H1 (cell line): ENCODE measurements at regions not wholly inside any gene's neighbourhood (a gene's known extent, or its start where the extent isn't known, plus 50 kb on each side); places are given as distances from the start of the nearest gene placed in this dataset.

ENCODE experiments used
- CTCF ChIA-PET: fragments of 300-600 bp; sonication (Branson Sonifier 250); formaldehyde crosslinking; loops from one replicate; lab custom pipeline; 2021; ENCODE audit not compliant: partially characterized antibody; lab: Charles Lee
- POLR2A ChIA-PET: fragments of 300-600 bp; sonication (Branson Sonifier 250); formaldehyde crosslinking; loops from one replicate; lab custom pipeline; 2021; ENCODE audit warnings: inconsistent platforms; ENCODE audit not compliant: partially characterized antibody; lab: Charles Lee
- DNase-seq, 2 experiments: peaks; one replicate each; pipeline versions ENCODE4 v3.0.0 to v3.0.0-alpha.2; 2010 to 2022; ENCODE audit warnings: low spot score in 2 of 2, low read depth in 1 of 2, mixed read lengths in 1 of 2
- FAIRE-seq: peaks from 2 replicates; lab custom pipeline; 2011; peaks lifted over from hg19 to GRCh38; lab: Jason Lieb, UNC
- H2AFZ ChIP-seq: 2 replicates; pipeline ENCODE4 v1.8.1; 2012; ENCODE audit warnings: low read length, inconsistent platforms
- H2AK5ac ChIP-seq: 2 replicates; pipeline ENCODE4 v1.6.1; 2013; ENCODE audit warnings: low read depth, low read length
- H2BK120ac ChIP-seq: replicated peaks from 2 replicates; pipeline ENCODE3; 2013; ENCODE audit warnings: low read depth, low read length, inconsistent platforms
- H2BK12ac ChIP-seq: 2 replicates; pipeline ENCODE4 v1.6.1; 2013; ENCODE audit warnings: low read depth, low read length
- H2BK15ac ChIP-seq: 2 replicates; pipeline ENCODE4 v1.6.1; 2013; ENCODE audit warnings: low read length
- H2BK20ac ChIP-seq: 2 replicates; pipeline ENCODE4 v1.6.1; 2013; ENCODE audit warnings: low read length
- H2BK5ac ChIP-seq: 2 replicates; pipeline ENCODE4 v1.6.1; 2013; ENCODE audit warnings: low read depth, low read length
- H3K14ac ChIP-seq: 2 replicates; pipeline ENCODE4 v1.6.1; 2013; ENCODE audit warnings: inconsistent platforms; ENCODE audit not compliant: insufficient read length
- H3K18ac ChIP-seq: 2 replicates; pipeline ENCODE4 v1.6.1; 2013; ENCODE audit warnings: low read length; ENCODE audit errors: extremely low read depth
- H3K23ac ChIP-seq: 2 replicates; pipeline ENCODE4 v1.6.1; 2013; ENCODE audit warnings: inconsistent platforms; ENCODE audit not compliant: insufficient read length
- H3K23me2 ChIP-seq: 2 replicates; pipeline ENCODE4 v1.6.1; 2013; ENCODE audit warnings: low read depth, low read length
- H3K27ac ChIP-seq: 2 replicates; pipeline ENCODE4 v1.6.1; 2011; ENCODE audit warnings: low read depth, low read length, inconsistent platforms
- H3K27me3 ChIP-seq, 4 experiments: replicated peaks in 1 of 4; 1 replicate in 1 of 4; 2 replicates in 3 of 4; pipeline versions ENCODE4 v1.6.1 to v1.8.1; 2011 to 2013; ENCODE audit warnings: low read length in 3 of 4, mild to moderate bottlenecking in 3 of 4, inconsistent platforms in 2 of 4, mixed read lengths in 2 of 4, moderate library complexity in 1 of 4; ENCODE audit not compliant: control insufficient read depth in 3 of 4, insufficient read depth in 3 of 4; ENCODE audit errors: extremely low read depth in 1 of 4
- H3K36me3 ChIP-seq, 4 experiments: 2 replicates each; pipeline versions ENCODE4 v1.6.1 to v1.8.1; 2011 to 2013; ENCODE audit warnings: mild to moderate bottlenecking in 4 of 4, low read length in 3 of 4, moderate library complexity in 2 of 4, control low read depth in 1 of 4, inconsistent platforms in 1 of 4; ENCODE audit not compliant: insufficient read depth in 4 of 4, control insufficient read depth in 2 of 4
- H3K4ac ChIP-seq: replicated peaks from 2 replicates; pipeline ENCODE3; 2013; ENCODE audit warnings: low read length, low read depth, mixed read lengths, inconsistent platforms; ENCODE audit not compliant: insufficient read length
- H3K4me1 ChIP-seq, 4 experiments: replicated peaks in 1 of 4; 1 replicate in 1 of 4; 2 replicates in 3 of 4; pipeline versions ENCODE4 v1.6.1 to v1.8.1; 2011 to 2013; ENCODE audit warnings: low read length in 3 of 4, inconsistent platforms in 2 of 4, mixed read lengths in 1 of 4; ENCODE audit not compliant: insufficient read depth in 4 of 4, control insufficient read depth in 3 of 4
- H3K4me2 ChIP-seq, 2 experiments: 2 replicates each; pipeline versions ENCODE4 v1.6.1 to v1.8.1; 2011 to 2013; ENCODE audit warnings: low read depth in 2 of 2, low read length in 2 of 2, control low read depth in 1 of 2, inconsistent platforms in 1 of 2, mild to moderate bottlenecking in 1 of 2; ENCODE audit not compliant: insufficient read depth in 1 of 2
- H3K4me3 ChIP-seq, 4 experiments: fragments of 200-600, 300-600 bp in 1 of 4; sonication (generic), shearing (Covaris generic), sonication (Bioruptor Twin) in 1 of 4; 2 replicates each; pipeline versions ENCODE4 v1.5.1 to v1.8.1; 2011 to 2016; ENCODE audit warnings: low read length in 4 of 4, low read depth in 3 of 4, control low read depth in 2 of 4, inconsistent platforms in 2 of 4, mild to moderate bottlenecking in 2 of 4, mixed read lengths in 1 of 4, moderate library complexity in 1 of 4; ENCODE audit not compliant: insufficient read depth in 2 of 4; ENCODE audit errors: extremely low read depth in 1 of 4
- H3K56ac ChIP-seq: replicated peaks from 2 replicates; pipeline ENCODE3; 2013; ENCODE audit warnings: low read depth, mild to moderate bottlenecking, mixed read lengths, low read length, inconsistent platforms; ENCODE audit not compliant: insufficient read length
- H3K79me1 ChIP-seq: 2 replicates; pipeline ENCODE4 v1.6.1; 2013; ENCODE audit warnings: low read depth, low read length, control low read depth
- H3K79me2 ChIP-seq, 2 experiments: 2 replicates each; pipeline versions ENCODE4 v1.6.1 to v1.8.1; 2012 to 2013; ENCODE audit warnings: low read length in 2 of 2, mild to moderate bottlenecking in 2 of 2, inconsistent platforms in 1 of 2; ENCODE audit not compliant: insufficient read depth in 2 of 2, control insufficient read depth in 1 of 2
- H3K9ac ChIP-seq, 4 experiments: replicated peaks in 1 of 4; 1 replicate in 1 of 4; 2 replicates in 3 of 4; pipeline versions ENCODE4 v1.6.1 to v1.8.1; 2011 to 2013; ENCODE audit warnings: low read depth in 3 of 4, low read length in 3 of 4, control low read depth in 2 of 4, mild to moderate bottlenecking in 2 of 4, moderate library complexity in 2 of 4, inconsistent platforms in 1 of 4; ENCODE audit errors: extremely low read depth in 1 of 4
- H3K9me3 ChIP-seq, 2 experiments: 2 replicates each; pipeline versions ENCODE4 v1.6.1 to v1.8.1; 2012 to 2013; ENCODE audit warnings: mild to moderate bottlenecking in 2 of 2, moderate library complexity in 2 of 2, control low read depth in 1 of 2, inconsistent platforms in 1 of 2, low read depth in 1 of 2, low read length in 1 of 2, mixed read lengths in 1 of 2; ENCODE audit not compliant: insufficient read depth in 2 of 2
- H4K20me1 ChIP-seq, 2 experiments: replicated peaks in 1 of 2; 2 replicates each; pipeline versions ENCODE3 to v1.8.1; 2011 to 2013; ENCODE audit warnings: inconsistent platforms in 2 of 2, low read length in 2 of 2, mild to moderate bottlenecking in 1 of 2; ENCODE audit not compliant: insufficient read depth in 2 of 2, control insufficient read depth in 1 of 2
- H4K5ac ChIP-seq: 2 replicates; pipeline ENCODE4 v1.6.1; 2013; ENCODE audit warnings: low read length, low read depth, mixed read lengths, inconsistent platforms; ENCODE audit not compliant: insufficient read length
- H4K8ac ChIP-seq: 2 replicates; pipeline ENCODE4 v1.8.0; 2013; ENCODE audit warnings: mild to moderate bottlenecking, moderate library complexity, low read length, inconsistent platforms; ENCODE audit not compliant: insufficient read depth; ENCODE audit errors: extremely low read depth
- H4K91ac ChIP-seq: replicated peaks from 2 replicates; pipeline ENCODE3; 2013; ENCODE audit warnings: low read length, mixed read lengths, inconsistent platforms; ENCODE audit not compliant: insufficient read length
- CTBP2 ChIP-seq: IDR thresholded peaks from 2 replicates; pipeline ENCODE4 v1.7.0; 2011; ENCODE audit warnings: borderline replicate concordance, mild to moderate bottlenecking, moderate library complexity, mixed read lengths, low read length; ENCODE audit not compliant: insufficient read depth, insufficient read length
- HDAC2 ChIP-seq, 2 experiments: fragments of 300-600 bp in 1 of 2; sonication (generic) in 1 of 2; IDR thresholded peaks; 2 replicates each; pipeline ENCODE4 v1.6.1; 2011 to 2012; ENCODE audit warnings: low read depth in 2 of 2, low read length in 2 of 2, mild to moderate bottlenecking in 2 of 2, moderate library complexity in 2 of 2, borderline replicate concordance in 1 of 2, inconsistent platforms in 1 of 2
- JUND ChIP-seq: IDR thresholded peaks from 2 replicates; pipeline ENCODE4 v1.6.1; 2011; ENCODE audit warnings: mild to moderate bottlenecking, improper control_type of control experiment, low read length
- KDM1A ChIP-seq: fragments of 200-600, 300-600 bp; sonication (generic); IDR thresholded peaks from 2 replicates; pipeline ENCODE4 v1.7.1; 2016; ENCODE audit warnings: mild to moderate bottlenecking, low read length, borderline replicate concordance
- NANOG ChIP-seq: IDR thresholded peaks from 2 replicates; pipeline ENCODE4 v1.6.1; 2011; ENCODE audit warnings: low read length, low read depth, mild to moderate bottlenecking, inconsistent platforms; ENCODE audit not compliant: insufficient read depth, poor library complexity, severe bottlenecking
- NRF1 ChIP-seq: IDR thresholded peaks from 2 replicates; pipeline ENCODE4 v1.6.1; 2011; ENCODE audit warnings: mild to moderate bottlenecking, low read depth, low read length, improper control_type of control experiment
- POLR2A ChIP-seq, 2 experiments: IDR thresholded peaks; 1 replicate in 1 of 2; 2 replicates in 1 of 2; pipeline ENCODE4 v1.6.1; 2011; ENCODE audit warnings: low read depth in 2 of 2, low read length in 2 of 2, mild to moderate bottlenecking in 2 of 2; ENCODE audit errors: control extremely low read depth in 1 of 2
- RAD21 ChIP-seq, 2 experiments: IDR thresholded peaks in 1 of 2; conservative IDR thresholded peaks in 1 of 2; 2 replicates each; pipeline ENCODE4 v1.6.1; 2011; ENCODE audit warnings: low read depth in 2 of 2, low read length in 2 of 2, improper control_type of control experiment in 1 of 2, inconsistent platforms in 1 of 2, mild to moderate bottlenecking in 1 of 2, moderate library complexity in 1 of 2
- RFX5 ChIP-seq: IDR thresholded peaks from 2 replicates; pipeline ENCODE4 v1.6.1; 2011; ENCODE audit warnings: low read depth, low read length, improper control_type of control experiment, borderline replicate concordance
- SRF ChIP-seq: IDR thresholded peaks from 2 replicates; pipeline ENCODE4 v1.6.1; 2011; ENCODE audit warnings: mild to moderate bottlenecking, low read depth, low read length, moderate library complexity
- WGBS, 2 experiments: shearing (Covaris generic) in 1 of 2; methylation state at CpG; one replicate each; pipeline versions ENCODE4 v1.1.6 to v1.1.7; 2013 to 2015; ENCODE audit warnings: low lambda C conversion rate in 2 of 2, mixed read lengths in 2 of 2, inconsistent platforms in 1 of 2, low coverage in 1 of 2, missing lambda C conversion rate in 1 of 2; ENCODE audit not compliant: insufficient replicate concordance in 2 of 2, insufficient coverage in 1 of 2, insufficient read length in 1 of 2; ENCODE audit errors: extremely low coverage in 1 of 2, missing lambda C conversion rate in 1 of 2; 5-methylcytosine and 5-hydroxymethylcytosine counted together

- WGBS, 2 experiments = 100% methylated on average over 2 of the region's 2 CpGs; no CpG with 5 or more reads in 1 of the 2 experiments
- CTCF ChIA-PET = interaction anchor here (0.6 to 0.7 kb wide), 2 partner anchors 9 to 11 kb away, joined by 3 read pairs; no protein-coding TSS in a partner anchor
- TF ChIP-seq SRF (no peak), CTBP2 (no peak), POLR2A (IDR thresholded peaks at IDR 0.05; ENCODE audit: control extremely low read depth in 1 of 2, low read depth in 2 of 2, low read length in 2 of 2) (no peak), HDAC2 (IDR thresholded peaks at IDR 0.05; ENCODE audit: borderline replicate concordance in 1 of 2, low read depth in 2 of 2, low read length in 2 of 2) (no peak), NRF1 (no peak), JUND (no peak), RFX5 (no peak), RAD21 (IDR thresholded peaks at IDR 0.05 in 1 of 2, conservative IDR thresholded peaks at IDR 0.05 in 1 of 2; ENCODE audit: low read depth in 2 of 2, low read length in 2 of 2) (no peak), NANOG (no peak), KDM1A (no peak)
These were observed 101.0 kb upstream of the GGTLC1 start for GRCh38 chr20:24089576-24089975.

More at GRCh38 chr20:24089576-24089975, 101.0 kb upstream of the GGTLC1 start:
- POLR2A ChIA-PET = no interaction called here
- Histone ChIP-seq H3K18ac (no peak overlapping the region), H4K8ac (no peak overlapping the region), H3K23ac (no peak overlapping the region), H4K5ac (no peak overlapping the region), H4K91ac (no peak overlapping the region), H3K4me2 (no peak overlapping the region), H2AK5ac (no peak overlapping the region), H2BK15ac (no peak overlapping the region), H3K4me1 (no peaks in the 10 kb centered on the region), H3K4me3 (no peak overlapping the region), H3K14ac (no peak overlapping the region), H2BK5ac (no peak overlapping the region), H3K23me2 (no peaks in the 10 kb centered on the region), H3K79me1 (no peaks in the 10 kb centered on the region), H3K79me2 (no peaks in the 10 kb centered on the region), H3K27ac (no peak overlapping the region), H2BK12ac (no peak overlapping the region), H3K56ac (no peak overlapping the region), H3K9ac (no peak overlapping the region), H3K4ac (no peak overlapping the region), H4K20me1 (no peaks in the 10 kb centered on the region), H2BK20ac (no peak overlapping the region), H3K27me3 (no peaks in the 10 kb centered on the region; a peak in 1 of 7 replicates), H2BK120ac (no peak overlapping the region), H3K36me3 (no peaks in the 10 kb centered on the region), H3K9me3 (no peaks in the 10 kb centered on the region), H2AFZ (no peak overlapping the region)
- no peak for DNase-seq
- FAIRE-seq = no peak
